Right lung (tissue), 2 donors: ENCODE measurements at regions not wholly inside any gene's neighbourhood (a gene's known extent, or its start where the extent isn't known, plus 50 kb on each side); places are given as distances from the start of the nearest gene placed in this dataset.
"Not testable (repeated sequence)": the region's sequence is repeated elsewhere in the genome, so short reads cannot be mapped to it uniquely, and the experiment has no call there.

Experiments used
- DNase-seq, 2 donors: peaks; one replicate each; pipeline ENCODE4 v3.0.0-alpha.2; 2013

- DNase-seq: peak; percentile 75 to 76
Measured at GRCh38 chr2:43071599-43072550, 154.5 kb downstream of the ZFP36L2 start.

- DNase-seq: no peak
Measured at GRCh38 chr2:43070676-43071502, 155.5 kb downstream of the ZFP36L2 start.

- DNase-seq: no peak
Measured at GRCh38 chr2:43070030-43070429, 156.4 kb downstream of the ZFP36L2 start.

GRCh38 chr2:43068631-43069517 lies 157.5 kb downstream of the ZFP36L2 start:
- no peak for DNase-seq

- DNase-seq: no peak
Measured at GRCh38 chr2:43068041-43068533, 158.3 kb downstream of the ZFP36L2 start.

GRCh38 chr2:43067254-43068040 lies 159.0 kb downstream of the ZFP36L2 start:
- DNase-seq: no peak

GRCh38 chr2:43066541-43067253 lies 159.7 kb downstream of the ZFP36L2 start:
- not testable (repeated sequence) for DNase-seq

- no peak for DNase-seq
Measured at GRCh38 chr2:43065871-43066270, 160.5 kb downstream of the ZFP36L2 start.

GRCh38 chr2:43065036-43065435 lies 161.4 kb downstream of the ZFP36L2 start:
- no peak for DNase-seq

- not testable (repeated sequence) for DNase-seq
Measured at GRCh38 chr2:43063096-43063495, 163.3 kb downstream of the ZFP36L2 start.

GRCh38 chr2:43062058-43062457 lies 164.3 kb downstream of the ZFP36L2 start:
- DNase-seq: no peak

GRCh38 chr2:43060390-43061016 lies 165.9 kb downstream of the ZFP36L2 start:
- no peak for DNase-seq

GRCh38 chr2:43059183-43059897 lies 167.1 kb downstream of the ZFP36L2 start:
- peak; percentile 91 to 94 for DNase-seq

- no peak for DNase-seq
Measured at GRCh38 chr2:43058726-43059110, 167.7 kb downstream of the ZFP36L2 start.

GRCh38 chr2:43057742-43058725 lies 168.4 kb downstream of the ZFP36L2 start:
- no peak for DNase-seq

- no peak for DNase-seq
Measured at GRCh38 chr2:43057026-43057741, 169.2 kb downstream of the ZFP36L2 start.

- no peak for DNase-seq
Measured at GRCh38 chr2:43055985-43056384, 170.4 kb downstream of the ZFP36L2 start.
